ENCODE measurements at regions not wholly inside any gene's neighbourhood (a gene's known extent, or its start where the extent isn't known, plus 50 kb on each side); places are given as distances from the start of the nearest gene placed in this dataset.

GRCh38 chr3:194738254-194739093 lies 52.8 kb downstream of the FAM43A start:
- no peak for DNase-seq

- no peak for DNase-seq
Measured at GRCh38 chr3:194739498-194740284, 54.0 kb downstream of the FAM43A start.

- DNase-seq, result no peak
Measured at GRCh38 chr3:194740859-194741491, 55.3 kb downstream of the FAM43A start.

- DNase-seq, result no peak
Measured at GRCh38 chr3:194741916-194742315, 56.2 kb downstream of the FAM43A start.

DNA sequence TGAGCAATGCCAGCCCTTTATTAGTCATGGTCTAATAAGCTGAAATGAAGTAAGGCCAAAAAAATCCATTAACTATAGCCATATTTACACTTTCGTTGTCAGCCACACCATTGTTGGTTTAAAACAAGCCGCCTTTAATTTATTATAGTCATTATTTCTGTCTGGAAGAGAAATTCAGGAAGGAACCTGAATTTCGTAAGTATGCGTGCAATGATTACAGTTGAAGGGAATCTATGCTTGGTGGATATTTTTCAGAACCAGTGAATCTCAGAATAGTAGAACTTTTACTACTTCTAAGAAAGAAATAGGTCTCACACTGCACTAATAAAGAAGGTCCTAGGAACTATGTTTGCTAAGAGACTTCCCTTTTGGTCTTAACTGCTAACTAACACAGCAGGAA lies 59.1 kb downstream of the FAM43A start:
- no peak for DNase-seq

DNA sequence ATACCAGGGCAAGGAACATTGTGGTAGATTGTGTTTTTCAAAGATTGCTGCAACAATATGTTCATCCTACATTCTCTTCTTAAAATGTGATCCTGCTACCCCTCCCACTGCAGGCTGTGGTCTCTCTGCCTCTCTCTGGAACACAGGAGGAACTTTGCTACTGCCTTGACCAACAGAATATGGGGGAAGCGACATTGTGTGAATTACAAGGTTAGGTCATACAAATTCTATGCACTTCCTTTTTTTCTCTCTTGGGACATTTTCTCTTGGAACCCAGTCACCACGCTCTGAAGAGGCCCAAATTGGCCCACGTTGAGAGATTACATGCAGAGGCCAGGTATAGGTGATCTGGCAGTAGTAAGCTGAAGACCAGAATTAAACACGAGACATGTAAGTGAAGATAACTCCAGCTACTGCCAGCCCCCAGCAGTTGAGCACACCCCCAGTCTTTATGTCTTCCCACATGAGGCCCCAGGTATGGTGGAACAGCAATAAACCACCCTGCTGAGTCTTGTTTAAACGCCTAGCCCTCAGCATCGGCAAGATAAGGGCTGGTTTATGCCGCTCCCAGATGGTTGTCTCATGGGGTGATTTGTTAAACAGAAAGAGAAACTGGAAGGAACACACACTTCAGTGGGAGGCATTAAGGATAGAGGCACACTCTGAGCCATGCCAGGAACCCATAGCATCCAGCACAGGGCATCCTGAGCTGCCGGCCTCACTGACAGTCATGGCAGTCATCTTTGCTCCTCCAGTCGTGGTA lies 59.9 kb downstream of the FAM43A start:
- no peak for DNase-seq

DNA sequence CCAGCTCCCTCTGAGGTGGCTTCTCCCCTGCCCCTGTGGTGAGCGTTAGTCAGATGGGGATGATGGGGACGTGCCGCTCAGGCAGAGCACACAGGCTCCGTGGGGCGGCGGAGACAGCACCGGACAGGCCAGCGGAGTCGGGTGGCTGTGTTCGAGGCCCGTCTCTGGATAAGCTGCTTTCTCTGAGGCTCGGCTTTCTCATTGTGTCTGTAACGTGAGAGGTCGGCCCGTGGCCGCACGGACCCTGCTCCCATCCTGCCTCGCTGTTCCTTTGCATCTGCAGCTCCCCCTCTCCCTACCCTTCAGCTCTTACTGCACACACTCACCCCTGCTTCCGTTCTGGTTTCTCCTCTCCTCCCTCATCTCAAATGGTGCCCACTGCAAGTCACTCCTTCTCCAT lies 62.5 kb downstream of the FAM43A start:
- DNase-seq, result no peak

GRCh38 chr3:194749631-194750490 lies 64.2 kb downstream of the FAM43A start:
- DNase-seq, result no peak

DNA sequence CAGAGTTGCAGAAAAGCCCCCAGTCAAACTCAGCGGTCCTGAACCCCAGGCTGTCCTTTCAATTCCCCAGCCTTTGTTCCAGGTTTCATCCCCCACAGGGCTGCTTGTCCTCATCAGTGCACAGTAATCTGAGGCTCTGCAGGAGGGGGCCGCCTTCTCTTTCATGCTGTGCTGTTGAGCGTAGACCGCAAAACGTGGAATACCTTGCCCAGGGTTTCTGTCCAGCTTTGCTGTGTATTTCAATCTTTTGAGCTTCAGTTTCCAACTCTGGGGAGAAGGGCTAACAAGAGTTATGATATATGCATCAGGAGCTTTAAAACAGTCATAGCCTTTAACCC lies 64.8 kb downstream of the FAM43A start:
- DNase-seq, result no peak

- DNase-seq, result no peak
Measured at GRCh38 chr3:194755671-194756459, 70.2 kb downstream of the FAM43A start.

DNA sequence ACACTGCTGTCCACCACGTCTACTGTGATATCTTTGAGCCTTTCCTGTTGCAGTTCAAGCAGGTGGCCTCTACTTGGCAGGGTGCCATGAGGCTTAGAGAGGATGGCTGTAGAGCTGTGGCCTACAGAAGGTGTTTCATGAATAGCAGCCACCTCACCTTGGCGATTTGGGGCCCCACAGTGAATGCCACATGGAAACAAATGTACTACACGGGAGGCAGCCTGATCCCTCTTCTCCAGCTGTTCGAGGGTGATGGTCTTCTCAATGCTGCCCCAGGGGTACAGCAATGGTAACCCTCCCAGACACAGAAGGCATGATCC lies 70.7 kb downstream of the FAM43A start:
- no peak for DNase-seq

- DNase-seq, result no peak
Measured at GRCh38 chr3:194756791-194757325, 71.2 kb downstream of the FAM43A start.

DNA sequence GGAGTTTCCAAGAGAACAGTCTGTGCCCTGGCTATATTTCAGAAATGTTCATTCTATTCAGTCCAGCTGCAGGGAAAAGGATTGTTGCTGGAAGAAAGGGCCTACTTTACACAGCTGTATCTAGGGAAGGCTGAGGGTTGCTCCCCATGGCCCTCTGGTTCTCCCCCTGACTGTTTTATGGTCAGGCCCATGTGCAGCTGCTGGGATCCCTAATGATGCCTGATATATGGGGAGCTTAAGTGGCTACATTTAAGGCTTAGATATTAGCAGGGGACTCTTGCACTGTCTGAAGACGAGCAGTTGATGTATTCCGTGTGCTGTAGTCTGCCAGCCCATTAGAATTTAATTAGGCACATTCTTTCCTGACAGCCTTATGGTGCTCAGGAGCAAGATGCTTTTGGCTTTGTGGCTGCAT lies 72.0 kb downstream of the FAM43A start:
- DNase-seq, result no peak

- DNase-seq, result no peak
Measured at GRCh38 chr3:194758716-194759115, 73.0 kb downstream of the FAM43A start.

DNA sequence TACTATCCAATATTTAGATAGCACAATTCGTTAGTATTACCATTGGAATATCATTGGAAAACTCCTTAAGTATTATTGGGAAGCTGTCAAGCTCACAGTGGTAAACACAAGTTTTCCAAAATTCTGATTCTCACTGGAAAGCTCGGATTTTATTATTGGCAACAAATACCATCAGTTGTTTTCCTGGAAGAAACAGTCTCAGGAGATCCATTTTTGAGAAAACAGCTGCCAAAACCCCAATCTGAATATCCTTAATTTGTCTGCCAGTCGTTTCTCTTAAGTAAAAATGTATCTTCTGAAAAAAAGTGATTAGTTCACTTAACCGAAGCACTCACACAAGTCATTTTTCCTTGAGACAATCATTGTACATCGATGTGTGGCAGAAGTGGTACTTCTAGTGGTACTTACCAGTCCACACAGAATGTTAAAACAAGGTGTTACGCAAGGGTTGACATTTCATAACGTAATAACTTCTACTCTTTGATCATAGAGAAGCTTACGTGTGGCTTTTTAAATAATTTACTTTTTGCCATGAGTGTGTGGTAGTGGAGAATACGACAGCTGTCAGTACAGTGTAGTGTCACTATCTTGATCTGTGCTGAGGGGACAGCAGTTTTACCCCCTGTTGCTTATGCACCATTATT lies 74.9 kb downstream of the FAM43A start:
- no peak for DNase-seq

DNA sequence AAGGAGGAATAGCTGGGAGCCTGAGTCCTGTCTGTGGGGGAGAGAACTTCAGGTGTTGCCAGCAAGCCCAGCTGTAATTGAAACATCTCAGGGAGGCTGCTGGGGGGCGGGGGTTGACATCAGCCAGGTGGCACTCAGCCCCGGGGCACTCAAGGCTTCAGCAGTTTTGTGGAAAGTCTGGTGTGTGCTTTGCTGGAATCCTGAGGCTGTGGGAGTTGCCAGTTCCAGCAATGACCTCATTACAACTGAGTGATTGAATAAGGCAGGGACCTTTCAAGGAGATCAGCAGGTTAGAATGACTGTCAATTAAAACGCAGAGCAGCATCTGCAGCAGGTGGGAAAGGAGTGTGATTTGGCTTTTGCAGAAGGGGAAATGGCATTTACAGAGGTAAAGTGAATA lies 75.7 kb downstream of the FAM43A start:
- DNase-seq, result no peak

GRCh38 chr3:194766845-194767244 lies 81.2 kb downstream of the FAM43A start:
- DNase-seq, result no peak

GRCh38 chr3:194767446-194768207 lies 81.9 kb downstream of the FAM43A start:
- no peak for DNase-seq

DNA sequence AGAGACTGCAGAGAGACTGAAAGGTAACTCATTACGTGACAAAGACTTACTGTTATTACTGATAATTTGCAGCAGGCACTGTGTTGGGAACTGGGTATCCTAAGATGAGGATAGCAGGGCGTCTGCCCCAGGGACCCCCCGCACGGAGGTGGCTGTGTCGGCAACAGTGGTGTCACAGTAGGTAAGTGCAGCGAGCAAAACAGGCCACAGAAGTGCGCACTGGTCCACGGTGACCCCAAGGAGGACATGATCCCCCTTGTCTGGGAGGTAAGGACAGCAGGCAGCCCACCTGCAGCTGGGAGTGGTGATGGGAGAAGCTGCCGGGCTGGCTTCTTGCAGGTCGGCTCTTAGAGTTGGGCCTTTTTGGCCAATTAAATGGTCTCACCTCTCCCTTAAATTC lies 82.9 kb downstream of the FAM43A start:
- DNase-seq, result peak; percentile 2 to 31

Data from stimulated activated CD4-positive, alpha-beta T cell treated with anti-CD3 and anti-CD28 coated beads, Interleukin-2, amount 100 ng/mL, for 24 hours (primary cell).